ENCODE measurements at regions not wholly inside any gene's neighbourhood (a gene's known extent, or its start where the extent isn't known, plus 50 kb on each side); places are given as distances from the start of the nearest gene placed in this dataset.

DNA sequence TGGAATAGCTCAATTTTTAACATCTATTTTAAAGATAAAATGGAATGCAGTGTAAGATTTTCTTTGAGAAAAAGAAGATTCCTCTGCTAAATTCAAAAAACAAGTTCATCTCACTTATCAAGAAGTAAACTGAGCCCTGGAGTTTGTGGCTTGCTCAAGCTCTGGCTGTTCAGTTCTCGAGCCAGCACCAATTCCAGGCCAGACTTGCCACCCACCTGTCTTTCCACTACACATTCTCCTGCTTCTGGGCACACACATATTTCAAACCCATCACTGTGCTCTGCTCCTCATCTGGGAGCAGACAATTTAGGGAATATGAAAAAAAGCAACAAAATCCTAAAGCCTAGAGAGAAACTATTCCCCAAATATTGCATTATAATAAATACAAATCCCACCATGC lies 424.5 kb downstream of the ENC1 start:
- H3K4me3 ChIP-seq (ENCODE audit: low read length): no peak overlapping the region
- H3K9ac ChIP-seq (ENCODE audit: low read length): no peak overlapping the region
- BruUV-seq (replicated peaks): no TSS peak
- no peak overlapping the region for H2AFZ ChIP-seq (ENCODE audit: low read length)
- DNase-seq: no peak
- H3K79me2 ChIP-seq (ENCODE audit: low read length): no peaks in the 10 kb centered on the region
- H3K4me1 ChIP-seq (ENCODE audit: insufficient read depth, low read length): 0 out of 2 replicates have a peak, but pooled peaks cover 4% of the 10 kb centered on the region
- H3K36me3 ChIP-seq (ENCODE audit: low read depth, low read length): no peaks in the 10 kb centered on the region
- ChIA-PET CTCF (no interaction called here), POLR2A (ENCODE audit: unreplicated experiment) (no interaction called here)
- TF ChIP-seq EZH2 (IDR thresholded peaks at IDR 0.05; ENCODE audit: low read length, unreplicated experiment) (no peak), CTCF (conservative IDR thresholded peaks at IDR 0.05; ENCODE audit: low read depth, low read length) (no peak), EZH2phosphoT487 (IDR thresholded peaks at IDR 0.05; ENCODE audit: borderline replicate concordance, low read length) (no peak)
- H3K27ac ChIP-seq (ENCODE audit: low read length): no peak overlapping the region
- no peaks in the 10 kb centered on the region for H3K9me3 ChIP-seq (ENCODE audit: low read length)
- intact Hi-C loops (cut with micrococcal nuclease): no loop called here
- no peaks in the 10 kb centered on the region for H3K27me3 ChIP-seq (ENCODE audit: low read length)
- H4K20me1 ChIP-seq (ENCODE audit: low read length): no peaks in the 10 kb centered on the region
- H3K9me2 ChIP-seq (replicated peaks; ENCODE audit: low read length): no peaks in the 10 kb centered on the region
- H3K4me2 ChIP-seq (ENCODE audit: low read length): no peak overlapping the region
- ATAC-seq: no peak
- H3F3A ChIP-seq (ENCODE audit: low read length, unreplicated experiment): no peaks in the 10 kb centered on the region

DNA sequence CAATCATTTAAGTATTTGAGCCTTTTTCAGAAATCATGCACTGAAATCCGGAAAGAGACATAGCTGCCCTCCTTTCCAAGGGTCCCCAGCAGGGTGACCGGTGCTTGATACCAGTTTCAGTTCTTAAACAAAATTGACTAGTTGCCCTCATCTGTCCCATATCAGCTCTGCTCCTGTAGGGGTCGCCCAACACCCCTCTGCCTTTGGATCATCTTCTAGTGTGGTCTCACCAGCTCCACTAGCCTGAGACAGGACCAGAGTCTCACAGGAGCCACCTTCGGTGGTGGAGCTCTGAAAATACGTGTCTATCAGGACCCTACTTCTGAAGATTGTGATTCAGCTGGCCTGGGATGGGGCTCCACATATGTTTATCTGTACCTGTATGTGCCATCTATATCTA lies 428.2 kb downstream of the ENC1 start:
- Histone ChIP-seq H3K27me3 (ENCODE audit: low read length) (no peaks in the 10 kb centered on the region), H3K27ac (ENCODE audit: low read length) (no peak overlapping the region), H3F3A (ENCODE audit: low read length, unreplicated experiment) (no peaks in the 10 kb centered on the region), H3K4me2 (ENCODE audit: low read length) (no peak overlapping the region), H3K4me1 (ENCODE audit: insufficient read depth, low read length) (0 out of 2 replicates have a peak, but pooled peaks cover 4% of the 10 kb centered on the region), H3K4me3 (ENCODE audit: low read length) (no peak overlapping the region), H4K20me1 (ENCODE audit: low read length) (no peaks in the 10 kb centered on the region), H3K9me2 (replicated peaks; ENCODE audit: low read length) (no peaks in the 10 kb centered on the region), H3K9me3 (ENCODE audit: low read length) (no peaks in the 10 kb centered on the region), H3K9ac (ENCODE audit: low read length) (no peak overlapping the region), H3K79me2 (ENCODE audit: low read length) (no peaks in the 10 kb centered on the region), H2AFZ (ENCODE audit: low read length) (no peak overlapping the region), H3K36me3 (ENCODE audit: low read depth, low read length) (no peaks in the 10 kb centered on the region)
- TF ChIP-seq EZH2 (IDR thresholded peaks at IDR 0.05; ENCODE audit: low read length, unreplicated experiment) (no peak), EZH2phosphoT487 (IDR thresholded peaks at IDR 0.05; ENCODE audit: borderline replicate concordance, low read length) (no peak), CTCF (conservative IDR thresholded peaks at IDR 0.05; ENCODE audit: low read depth, low read length) (peak; percentile 55)
- intact Hi-C loops (cut with micrococcal nuclease): no loop called here
- no TSS peak for BruUV-seq (replicated peaks)
- ChIA-PET POLR2A (ENCODE audit: unreplicated experiment) (no interaction called here), CTCF (interaction anchor here (0.6 to 0.8 kb wide), 2 partner anchors 339 to 429 kb away, joined by 3 to 4 read pairs; no protein-coding TSS in a partner anchor)
- ATAC-seq: no peak
- peak; percentile 41 for DNase-seq

- no peaks in the 10 kb centered on the region for H3K79me2 ChIP-seq (ENCODE audit: low read length)
- H3K9ac ChIP-seq (ENCODE audit: low read length): no peak overlapping the region
- no peak overlapping the region for H3K27ac ChIP-seq (ENCODE audit: low read length)
- H3K27me3 ChIP-seq (ENCODE audit: low read length): no peaks in the 10 kb centered on the region
- no TSS peak for BruUV-seq (replicated peaks)
- H3K9me2 ChIP-seq (replicated peaks; ENCODE audit: low read length): no peaks in the 10 kb centered on the region
- POLR2A ChIA-PET (ENCODE audit: unreplicated experiment): no interaction called here
- H2AFZ ChIP-seq (ENCODE audit: low read length): no peak overlapping the region
- no peaks in the 10 kb centered on the region for H3F3A ChIP-seq (ENCODE audit: low read length, unreplicated experiment)
- H4K20me1 ChIP-seq (ENCODE audit: low read length): no peaks in the 10 kb centered on the region
- ATAC-seq (no peak), DNase-seq (no peak)
- no peaks in the 10 kb centered on the region for H3K36me3 ChIP-seq (ENCODE audit: low read depth, low read length)
- no peak overlapping the region for H3K4me2 ChIP-seq (ENCODE audit: low read length)
- TF ChIP-seq EZH2phosphoT487 (IDR thresholded peaks at IDR 0.05; ENCODE audit: borderline replicate concordance, low read length) (no peak), CTCF (conservative IDR thresholded peaks at IDR 0.05; ENCODE audit: low read depth, low read length) (no peak)
- peaks cover 12% of the 10 kb centered on the region; the same call in 1 of the 2 replicates for H3K4me1 ChIP-seq (ENCODE audit: insufficient read depth, low read length)
- intact Hi-C loops (cut with micrococcal nuclease): no loop called here
- no peak overlapping the region for H3K4me3 ChIP-seq (ENCODE audit: low read length)
- no peaks in the 10 kb centered on the region for H3K9me3 ChIP-seq (ENCODE audit: low read length)
- CTCF ChIA-PET: no interaction called here
Measured at GRCh38 chr5:74209571-74209970, 431.0 kb downstream of the ENC1 start.
